Adrenal gland (tissue), 5 donors: ENCODE measurements at regions not wholly inside any gene's neighbourhood (a gene's known extent, or its start where the extent isn't known, plus 50 kb on each side); places are given as distances from the start of the nearest gene placed in this dataset.
"Not testable (repeated sequence)": the region's sequence is repeated elsewhere in the genome, so short reads cannot be mapped to it uniquely, and the experiment has no call there.

Source experiments
- POLR2A ChIP-seq, 2 donors: fragments of 450-650 bp; IDR thresholded peaks; one replicate each; pipeline ENCODE4 v1.6.1; 2017; ENCODE audit warnings: antibody characterized with exemption in 2 of 2, mild to moderate bottlenecking in 2 of 2, moderate library complexity in 1 of 2
- TF ChIP-seq, protein P1 (sequence below), 6 experiments: fragments of 450-650 bp in 4 of 6; fragments of 200-600 bp in 2 of 6; sonication (generic) in 1 of 6; IDR thresholded peaks; 1 replicate in 5 of 6; 2 replicates in 1 of 6; pipeline versions ENCODE4 v1.5.1 to v1.8.0; 2016 to 2021; ENCODE audit warnings: antibody characterized with exemption in 6 of 6, mild to moderate bottlenecking in 2 of 6, moderate library complexity in 1 of 6
- donor health status: DM: no; HTN: no; CAD: no.

DNA sequence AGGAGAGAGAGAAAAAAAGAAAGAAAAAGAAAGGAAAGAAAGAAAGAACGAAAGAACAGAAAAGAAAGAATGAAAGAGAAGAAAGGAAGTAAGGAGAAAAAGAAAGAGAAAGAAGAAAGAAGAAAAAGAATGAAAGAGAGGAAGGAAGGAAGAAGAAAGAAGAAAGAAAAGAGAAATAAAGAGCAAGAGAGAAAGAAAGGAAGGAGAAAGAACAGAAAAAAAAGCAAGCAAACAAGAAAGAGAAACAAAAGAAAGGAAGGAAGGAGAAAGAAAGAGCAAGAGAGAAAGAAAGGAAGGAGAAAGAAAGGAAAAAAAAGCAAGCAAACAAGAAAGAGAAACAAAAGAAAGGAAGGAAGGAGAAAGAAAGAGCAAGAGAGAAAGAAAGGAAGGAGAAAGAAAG is 916.8 kb upstream of the FANCL start:
- TF ChIP-seq POLR2A (IDR thresholded peaks at IDR 0.05): not testable (repeated sequence)
- TF ChIP-seq, protein P1, sequence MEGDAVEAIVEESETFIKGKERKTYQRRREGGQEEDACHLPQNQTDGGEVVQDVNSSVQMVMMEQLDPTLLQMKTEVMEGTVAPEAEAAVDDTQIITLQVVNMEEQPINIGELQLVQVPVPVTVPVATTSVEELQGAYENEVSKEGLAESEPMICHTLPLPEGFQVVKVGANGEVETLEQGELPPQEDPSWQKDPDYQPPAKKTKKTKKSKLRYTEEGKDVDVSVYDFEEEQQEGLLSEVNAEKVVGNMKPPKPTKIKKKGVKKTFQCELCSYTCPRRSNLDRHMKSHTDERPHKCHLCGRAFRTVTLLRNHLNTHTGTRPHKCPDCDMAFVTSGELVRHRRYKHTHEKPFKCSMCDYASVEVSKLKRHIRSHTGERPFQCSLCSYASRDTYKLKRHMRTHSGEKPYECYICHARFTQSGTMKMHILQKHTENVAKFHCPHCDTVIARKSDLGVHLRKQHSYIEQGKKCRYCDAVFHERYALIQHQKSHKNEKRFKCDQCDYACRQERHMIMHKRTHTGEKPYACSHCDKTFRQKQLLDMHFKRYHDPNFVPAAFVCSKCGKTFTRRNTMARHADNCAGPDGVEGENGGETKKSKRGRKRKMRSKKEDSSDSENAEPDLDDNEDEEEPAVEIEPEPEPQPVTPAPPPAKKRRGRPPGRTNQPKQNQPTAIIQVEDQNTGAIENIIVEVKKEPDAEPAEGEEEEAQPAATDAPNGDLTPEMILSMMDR (IDR thresholded peaks at IDR 0.05): not testable (repeated sequence)
